Left colon (tissue), 2 donors: ENCODE measurements at regions not wholly inside any gene's neighbourhood (a gene's known extent, or its start where the extent isn't known, plus 50 kb on each side); places are given as distances from the start of the nearest gene placed in this dataset.
A peak's percentile ranks its signal among the peaks of the same experiment; 100 is the strongest.

Experiments
- ATAC-seq: fragments of 200-7000 bp; cut with Tn5 transposase; one replicate; pipeline ENCODE4 v1.9.1; 2020; ENCODE audit warnings: mild to moderate bottlenecking, moderate library complexity
- DNase-seq, 2 donors: peaks; one replicate each; pipeline ENCODE4 v3.0.0-alpha.2; 2020
- intact Hi-C, 2 donors: fragments of 100-400 bp; cut with DNase I in 1 of 2; cut with micrococcal nuclease in 1 of 2; formaldehyde crosslinking; loops; one replicate each; pipeline versions ENCODE4 v1.11.2 to v1.14.0; 2022; cut with DNase I, micrococcal nuclease
- donor health status: DM: no; HTN: no; CAD: no.
- donor health status: DM: yes; HTN: yes; CAD: no.

DNA sequence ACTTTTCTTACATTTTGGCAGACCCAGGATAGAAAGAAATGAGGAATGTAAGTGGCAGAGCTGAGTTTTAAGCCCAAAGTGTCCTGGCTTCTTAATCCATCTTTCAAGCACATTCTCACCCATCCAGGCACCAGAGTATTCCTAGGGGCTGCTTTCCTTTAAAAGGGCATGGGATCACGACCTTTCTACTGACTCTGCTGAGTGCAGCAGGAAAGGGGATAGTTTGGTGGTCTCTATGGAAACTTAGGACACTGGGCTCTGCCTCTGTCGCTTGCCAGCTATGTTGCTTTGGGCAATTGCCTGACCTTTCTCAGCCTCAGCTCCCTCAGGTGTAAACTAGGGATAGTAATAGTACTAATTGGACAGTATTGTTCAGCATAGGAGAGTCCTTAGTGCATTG, 458.4 kb downstream of the PDCD6IP start:
- ATAC-seq (no peak), DNase-seq (no peak)
- intact Hi-C loops, result no loop called here

DNA sequence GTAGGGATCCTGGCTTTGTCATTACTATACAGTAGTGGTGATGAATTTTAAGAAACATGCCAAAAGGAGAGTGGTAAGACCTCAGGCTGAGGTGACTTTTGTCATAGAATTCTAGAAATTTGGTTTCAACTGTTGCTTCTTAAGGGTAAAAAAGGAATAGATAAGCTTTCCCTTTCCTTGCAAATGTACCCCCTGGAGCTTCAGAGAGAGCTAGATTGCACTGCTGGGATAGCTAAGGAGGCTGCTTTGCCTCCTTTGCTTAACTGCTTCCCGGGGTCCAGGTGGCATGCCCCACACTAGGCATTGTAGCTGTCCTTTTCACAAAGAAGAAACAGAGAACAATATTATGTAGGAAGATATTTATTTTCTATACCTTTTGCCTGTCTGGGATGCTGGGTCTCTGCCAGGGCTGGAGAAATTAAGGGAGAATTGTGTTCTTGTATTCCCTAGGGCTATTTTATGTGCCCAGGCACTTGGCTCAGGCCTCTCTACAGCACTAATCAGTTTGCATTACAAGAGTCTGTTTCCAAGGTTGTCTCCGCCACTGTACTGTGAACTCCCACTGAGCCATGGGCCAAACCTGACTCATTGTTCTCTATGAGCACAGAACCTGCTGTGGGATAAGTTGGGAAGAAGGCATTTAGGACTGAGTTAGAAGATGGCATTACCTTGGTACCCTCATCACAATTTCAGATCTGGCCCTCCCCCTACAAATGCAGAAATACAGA, 460.0 kb downstream of the PDCD6IP start:
- DNase-seq (no peak), ATAC-seq (no peak)
- intact Hi-C loops, result no loop called here

DNA sequence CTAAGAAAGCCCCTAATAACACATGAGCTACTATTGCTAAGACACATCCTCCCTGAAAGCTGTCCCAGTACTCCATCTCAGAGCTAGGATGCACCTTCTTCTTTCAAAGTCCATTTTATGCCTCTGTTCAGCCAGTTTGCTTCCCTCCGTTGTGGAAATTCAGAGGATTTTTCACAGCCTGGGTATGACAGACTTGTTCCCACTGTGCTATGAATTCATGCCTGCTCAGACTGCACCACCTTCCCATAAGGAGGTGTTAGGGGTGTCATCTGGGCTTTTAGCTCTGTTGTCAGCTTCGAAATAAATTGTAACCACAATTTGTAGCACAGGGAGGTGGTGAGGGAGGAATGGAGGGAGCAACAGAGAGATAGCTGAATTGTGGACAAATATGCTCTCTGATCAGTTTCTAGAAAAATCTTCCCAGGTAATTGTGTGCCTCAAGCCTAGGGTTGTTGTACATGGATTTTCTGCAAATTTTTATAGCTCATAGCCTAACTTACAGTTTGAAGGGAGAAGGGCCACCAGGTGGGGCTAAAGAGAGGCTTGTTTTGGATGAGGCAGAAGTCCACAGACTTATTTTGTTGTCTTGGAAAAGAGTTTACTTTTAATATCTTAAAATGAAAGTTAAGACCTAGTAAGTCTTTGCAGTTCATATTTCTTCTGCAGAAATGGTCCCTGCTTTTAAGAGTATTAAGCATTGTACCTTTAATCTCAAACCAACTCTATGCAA, 462.0 kb downstream of the PDCD6IP start:
- peak in 1 of 2 donors; percentile 81 for DNase-seq
- intact Hi-C loops, result no loop called here
- peak; percentile 48 for ATAC-seq

DNA sequence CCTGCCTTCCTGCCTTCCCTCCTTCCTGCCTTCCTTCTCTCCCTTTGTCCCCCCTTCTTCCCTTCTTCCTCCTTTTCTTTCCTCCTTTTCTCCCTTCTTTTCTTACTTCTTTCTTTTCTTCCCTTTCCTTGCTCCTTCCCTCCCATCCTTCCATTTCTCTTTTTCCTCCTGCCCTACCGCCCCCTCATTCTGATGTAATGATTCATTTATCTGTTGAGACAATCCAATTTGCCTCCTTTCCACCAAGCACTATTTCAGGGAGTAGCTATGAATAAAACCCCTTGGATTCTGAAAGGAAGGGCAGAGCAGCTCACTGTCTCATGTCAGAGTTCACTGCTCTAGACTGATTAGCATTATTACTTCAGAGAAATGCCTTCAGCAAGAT, 462.6 kb downstream of the PDCD6IP start:
- ATAC-seq (no peak), DNase-seq (no peak)
- intact Hi-C loops, result no loop called here

DNA sequence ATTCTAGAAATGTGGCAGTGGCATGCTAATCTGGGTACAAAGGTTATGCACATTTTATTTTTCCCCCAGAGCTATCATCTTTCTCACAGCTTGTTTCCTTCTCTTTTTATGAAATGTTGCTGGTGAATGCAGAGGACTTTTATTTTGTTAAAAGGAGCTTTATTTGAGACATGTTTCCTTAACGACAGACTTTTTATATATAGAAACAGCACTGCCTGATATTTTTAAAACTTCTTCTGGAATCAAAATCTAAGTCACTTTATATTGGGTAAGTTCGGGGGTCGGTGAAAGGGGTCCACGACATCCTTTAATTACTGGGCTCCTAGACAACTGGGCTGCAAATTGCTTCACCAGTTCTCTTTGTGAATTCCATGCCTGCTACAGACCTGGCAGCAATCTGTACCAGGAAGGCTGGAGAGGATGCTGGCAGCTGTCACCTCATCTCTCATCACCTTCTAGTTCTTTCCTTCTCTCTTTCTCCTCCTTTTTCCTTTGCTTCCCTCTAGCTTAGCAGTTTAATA, 464.7 kb downstream of the PDCD6IP start:
- ATAC-seq (peak; percentile 76), DNase-seq (no peak)
- intact Hi-C loops, result no loop called here

DNA sequence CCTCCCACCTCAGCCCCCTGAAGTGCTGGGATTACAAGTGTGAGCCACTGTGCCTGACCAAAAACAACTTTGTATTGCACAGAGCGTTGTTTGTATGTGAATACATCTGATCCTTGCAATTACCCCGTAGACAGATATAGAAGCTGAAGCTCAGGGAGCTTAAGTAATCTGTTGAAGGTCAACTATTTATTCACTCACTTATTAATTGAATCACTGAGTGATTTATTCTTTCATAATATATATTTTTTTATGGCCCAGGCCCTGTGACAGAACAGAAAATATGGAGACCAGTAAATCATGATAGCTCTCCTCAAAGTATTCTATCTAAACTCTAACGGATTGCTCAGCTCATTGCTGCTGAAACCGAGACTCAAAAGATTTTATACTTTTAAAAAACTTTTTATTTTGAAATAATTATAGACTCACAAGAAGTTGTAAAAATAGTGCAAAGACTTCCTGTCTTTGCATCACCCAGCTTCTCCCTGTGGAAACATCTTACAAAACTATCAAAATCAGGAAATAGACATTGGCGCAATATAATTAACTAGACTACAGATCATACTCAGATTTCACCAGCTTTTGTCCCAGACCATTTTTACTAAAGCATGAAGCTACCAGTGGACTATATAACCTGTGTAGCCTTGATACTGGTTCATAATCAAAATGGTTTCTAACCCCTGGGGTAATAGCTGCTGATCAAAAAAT, 466.1 kb downstream of the PDCD6IP start:
- DNase-seq, result no peak
- intact Hi-C loops, result no loop called here
- no peak for ATAC-seq

DNA sequence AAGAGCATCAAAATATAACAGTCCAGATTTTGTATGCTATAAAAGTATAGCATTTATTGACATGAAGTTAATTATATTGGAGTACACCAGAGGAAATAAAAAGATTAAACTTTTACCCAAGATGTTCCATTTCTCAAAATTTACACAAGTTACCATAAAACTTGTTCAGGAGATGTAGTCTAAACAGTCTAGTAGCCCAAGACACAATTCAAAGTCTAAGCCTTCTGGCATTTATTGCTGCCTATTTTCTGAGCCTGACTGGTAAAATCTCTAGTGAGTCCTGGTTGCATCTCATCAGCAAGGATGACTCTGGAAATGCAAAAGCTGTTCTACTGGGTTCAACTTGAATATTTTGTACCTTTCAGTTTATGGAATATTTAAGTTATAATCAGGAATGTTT, 468.7 kb downstream of the PDCD6IP start:
- intact Hi-C loops, result no loop called here
- ATAC-seq (peak; percentile 57), DNase-seq (no peak)

DNA sequence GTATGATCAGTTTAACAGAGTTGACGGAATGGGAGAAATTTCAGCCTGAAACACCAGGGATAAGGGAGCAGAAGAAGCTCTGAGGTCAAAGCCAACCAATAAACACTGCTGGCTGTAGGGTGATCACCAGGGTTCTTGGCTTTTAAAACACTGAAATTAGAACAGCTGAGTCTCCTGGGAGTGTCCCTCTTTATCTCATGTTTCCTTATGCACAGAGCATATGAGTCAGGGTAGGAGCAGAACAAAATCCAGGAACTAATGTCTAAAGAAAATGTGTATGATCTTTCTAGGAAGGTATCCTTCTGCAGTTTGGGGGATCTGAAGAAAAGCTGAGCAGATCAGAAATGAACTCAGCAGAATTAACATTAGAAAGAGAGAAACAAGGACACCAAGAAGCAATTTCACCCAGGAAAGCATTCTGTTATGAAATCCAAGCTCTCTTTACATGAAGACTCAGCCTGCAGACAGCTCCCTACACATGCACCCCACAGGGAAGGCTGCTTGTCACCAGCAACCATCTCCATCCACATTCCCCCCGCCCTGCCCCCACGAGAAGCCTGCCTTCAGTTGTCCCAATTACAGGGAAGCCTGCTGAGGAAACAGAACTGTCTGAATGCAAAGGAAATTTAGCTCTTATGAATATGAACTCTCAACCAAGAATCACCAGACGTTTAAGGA, 469.7 kb downstream of the PDCD6IP start:
- intact Hi-C loops, result no loop called here
- DNase-seq, result no peak
- peak; percentile 93 for ATAC-seq

DNA sequence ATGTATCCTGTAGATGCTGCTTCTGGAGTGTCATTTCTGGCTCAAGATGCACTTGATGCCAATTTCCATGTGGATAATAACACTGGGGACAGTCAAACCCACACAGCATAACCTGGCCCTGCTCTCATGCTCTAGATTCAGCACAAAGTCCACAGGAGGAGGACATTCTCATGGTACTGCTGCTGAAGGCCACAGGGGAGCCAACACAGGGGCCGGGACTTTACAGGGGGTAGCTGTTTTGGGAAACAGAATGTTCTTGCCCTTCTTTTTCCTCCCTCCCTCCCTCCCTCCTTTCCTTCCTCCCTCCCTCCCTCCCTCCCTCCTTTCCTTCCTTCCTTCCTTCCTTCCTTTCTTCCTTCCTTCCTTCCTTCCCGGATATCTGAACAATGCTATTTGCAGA, 477.4 kb downstream of the PDCD6IP start:
- ATAC-seq, result no peak
- no peak for DNase-seq
- intact Hi-C loops, result no loop called here

DNA sequence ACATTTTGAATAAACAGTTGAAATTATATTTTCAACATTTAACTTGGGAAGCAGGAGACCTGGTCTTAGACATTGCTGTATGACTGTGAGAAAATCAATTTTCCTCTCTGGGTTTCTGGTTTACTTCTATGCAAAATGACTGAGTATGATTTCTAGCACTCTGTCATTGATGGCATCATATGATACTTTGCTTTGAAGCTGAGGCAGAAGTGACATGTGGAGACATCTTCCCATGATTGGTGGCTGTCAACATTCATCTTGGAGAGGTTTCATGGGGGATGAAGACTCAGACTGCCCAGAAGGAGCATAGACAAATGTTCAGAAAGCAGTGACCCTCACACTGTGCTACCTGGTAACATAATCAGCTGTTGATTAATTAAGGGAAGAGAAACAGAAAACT, 477.9 kb downstream of the PDCD6IP start:
- intact Hi-C loops, result no loop called here
- no peak for DNase-seq
- no peak for ATAC-seq

DNA sequence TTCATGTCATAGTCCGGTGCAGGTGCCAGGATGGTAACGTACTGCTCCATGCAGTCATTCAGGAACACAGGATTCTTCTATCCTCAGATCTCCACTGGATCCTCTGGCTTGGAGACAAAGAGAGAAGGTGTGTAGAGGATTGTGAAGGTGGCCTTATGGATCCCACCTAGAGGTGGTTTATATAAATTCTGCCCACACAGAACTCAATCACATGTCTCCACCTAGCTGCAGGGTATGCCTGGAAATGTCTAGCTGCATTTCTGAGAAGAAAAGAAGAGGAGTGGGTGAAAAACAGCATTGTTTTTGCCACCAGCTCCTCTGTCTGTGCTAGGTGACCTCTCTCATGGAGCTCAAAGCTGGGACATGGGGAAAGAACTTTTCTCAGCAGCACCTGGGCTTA, 478.7 kb downstream of the PDCD6IP start:
- intact Hi-C loops, result no loop called here

DNA sequence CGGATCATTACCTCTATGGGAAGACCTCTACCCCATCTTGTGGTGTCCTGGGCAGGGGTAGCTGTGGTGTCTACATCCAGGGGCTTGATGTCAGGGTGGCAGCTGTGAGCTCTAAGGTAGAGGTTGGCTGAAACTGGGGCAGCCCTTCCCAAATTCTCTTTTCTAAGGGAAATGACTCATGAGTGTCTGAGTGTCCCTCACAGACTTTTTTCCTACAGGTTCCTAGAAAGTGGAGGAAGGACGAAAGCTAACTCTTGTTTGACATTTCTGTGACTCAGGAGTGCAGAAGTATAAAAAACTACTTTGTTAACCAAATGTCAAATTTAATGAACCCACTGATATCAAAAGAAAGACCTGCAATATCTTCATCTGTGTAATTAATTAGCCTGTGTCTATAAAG, 481.5 kb downstream of the PDCD6IP start:
- ATAC-seq, result no peak
- DNase-seq, result no peak
- intact Hi-C loops, result no loop called here

More for the DNA sequence above, 478.7 kb downstream of the PDCD6IP start:
- ATAC-seq (no peak), DNase-seq (no peak)

DNA sequence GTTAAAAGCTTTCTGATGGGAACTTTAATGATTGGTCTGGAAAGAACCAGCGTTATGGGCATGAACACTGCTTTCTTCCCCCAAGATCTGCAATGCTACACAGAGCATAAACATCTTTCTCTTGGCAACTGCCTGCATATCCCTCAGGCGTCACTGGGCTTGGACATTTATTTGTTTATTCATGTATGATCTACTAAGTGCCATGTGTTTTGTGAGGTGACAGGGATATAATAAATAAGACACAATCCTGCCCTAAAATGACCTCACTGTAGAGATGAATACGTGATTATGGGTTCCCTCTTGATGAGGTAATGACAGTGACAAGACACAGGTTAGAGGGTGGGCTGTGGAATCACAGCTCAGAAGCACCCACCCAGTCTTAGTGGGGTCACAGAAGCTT, 485.3 kb downstream of the PDCD6IP start:
- ATAC-seq (no peak), DNase-seq (no peak)
- intact Hi-C loops, result no loop called here

DNA sequence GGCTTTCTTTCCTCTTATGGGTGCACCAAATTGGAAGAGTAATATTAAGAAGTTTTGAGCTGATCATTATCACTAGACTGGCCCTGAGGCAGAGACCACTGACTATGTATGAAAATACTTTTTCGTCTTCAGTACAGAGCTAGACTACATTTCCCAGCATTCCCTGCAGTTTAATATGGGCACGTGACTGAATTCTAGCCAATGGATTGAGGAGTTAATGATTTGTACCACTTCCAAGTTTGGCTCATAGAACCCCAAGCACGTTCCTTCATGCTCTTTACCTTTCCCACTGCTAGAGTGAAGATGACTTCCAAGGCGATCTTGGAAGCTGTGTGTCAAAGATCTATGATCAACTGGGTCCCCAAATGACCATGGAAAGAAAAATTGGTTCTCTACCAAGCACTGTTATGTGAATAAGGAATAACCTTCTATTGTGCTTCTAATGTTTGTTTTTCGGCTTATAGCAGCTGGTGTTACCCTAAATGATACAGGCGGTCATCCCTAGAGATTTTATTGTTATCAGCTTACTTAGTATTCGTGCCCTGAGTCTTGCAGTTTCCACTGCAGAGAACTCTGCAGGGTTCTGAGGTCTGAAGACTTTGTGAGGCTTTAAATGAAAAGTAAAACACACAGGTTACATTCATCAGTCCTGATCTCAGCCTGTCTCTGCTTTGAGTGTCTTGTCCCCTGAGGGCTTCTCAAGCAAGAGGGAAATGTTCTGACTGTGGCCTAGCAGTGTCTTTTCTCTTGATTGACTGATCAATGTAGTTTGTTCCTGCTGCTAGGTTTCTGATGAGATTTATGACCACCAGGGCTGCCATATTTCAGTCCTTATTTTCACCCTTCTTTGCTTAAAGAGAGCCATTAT, 486.8 kb downstream of the PDCD6IP start:
- no peak for ATAC-seq
- no peak for DNase-seq
- intact Hi-C loops, result no loop called here

DNA sequence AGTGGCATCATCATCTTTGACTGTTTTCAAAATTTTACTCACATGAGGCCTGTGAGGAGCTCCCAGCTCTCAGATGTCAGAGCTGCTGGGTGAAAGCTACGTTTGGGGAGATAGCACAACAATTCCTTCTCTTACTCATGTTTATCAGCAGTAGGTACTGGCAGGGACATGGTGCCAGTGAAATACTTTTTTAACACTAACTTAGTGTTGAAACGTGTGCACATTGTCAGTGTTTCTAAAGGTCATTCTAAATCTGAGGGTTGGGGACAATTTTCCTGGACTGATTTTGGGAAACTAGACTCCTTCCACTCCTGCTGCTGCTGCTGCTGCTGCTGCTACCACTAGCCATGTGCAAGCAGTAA, 487.4 kb downstream of the PDCD6IP start:
- intact Hi-C loops, result no loop called here
- DNase-seq (no peak), ATAC-seq (no peak)

DNA sequence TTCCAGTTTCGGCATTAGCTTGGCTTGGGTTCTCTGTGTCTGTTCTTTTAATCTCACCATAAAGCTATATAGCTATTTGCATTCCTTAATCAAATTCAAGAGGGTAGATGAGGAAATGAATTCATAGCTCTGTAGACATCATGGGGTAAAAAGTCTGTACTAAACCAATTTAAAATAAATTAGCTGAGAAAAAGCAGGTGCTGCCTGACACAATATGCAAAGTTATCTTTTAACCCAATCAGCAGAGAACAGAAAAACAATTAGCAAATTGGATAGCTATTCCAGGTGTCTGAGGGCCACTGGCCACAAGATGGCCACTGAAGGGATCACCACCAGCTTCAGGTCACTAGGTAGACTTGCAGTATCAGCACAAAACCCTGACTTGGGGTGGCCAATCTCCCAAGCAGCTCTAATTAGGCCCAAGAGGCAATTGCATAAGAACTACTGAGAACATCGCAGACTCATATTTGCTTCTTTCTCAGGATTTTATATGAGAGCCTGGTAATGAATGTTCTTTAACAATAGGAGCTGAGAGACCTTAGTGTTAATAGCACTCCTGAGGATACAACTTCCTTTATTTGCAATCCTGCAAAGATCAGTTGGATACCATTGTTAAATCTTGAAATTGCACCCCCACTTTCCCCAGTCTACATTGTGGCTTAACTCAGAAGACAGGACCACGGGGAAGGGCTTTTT, 494.3 kb downstream of the PDCD6IP start:
- no peak for DNase-seq
- intact Hi-C loops, result no loop called here

DNA sequence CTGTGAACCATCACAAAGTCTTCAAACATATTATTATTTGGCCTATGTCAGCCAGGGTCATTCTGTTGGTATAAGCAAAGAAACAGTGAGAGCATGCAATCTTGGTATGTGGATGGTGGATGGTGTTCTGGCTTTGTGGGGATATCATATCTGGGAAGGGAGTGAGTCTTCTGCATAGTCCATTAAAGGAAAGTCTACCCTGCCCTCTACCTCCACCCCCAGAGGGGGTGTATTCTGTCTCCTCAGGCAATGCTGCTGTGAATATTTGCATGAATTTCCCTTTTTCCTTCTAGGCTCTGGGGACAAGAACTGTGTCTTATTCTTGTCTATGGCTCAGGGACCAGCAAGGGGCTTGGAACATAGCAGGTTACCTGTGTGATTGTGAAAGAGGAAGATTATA, 495.8 kb downstream of the PDCD6IP start:
- intact Hi-C loops, result no loop called here
- DNase-seq (no peak), ATAC-seq (no peak)

More for the DNA sequence above, 494.3 kb downstream of the PDCD6IP start:
- ATAC-seq, result no peak

DNA sequence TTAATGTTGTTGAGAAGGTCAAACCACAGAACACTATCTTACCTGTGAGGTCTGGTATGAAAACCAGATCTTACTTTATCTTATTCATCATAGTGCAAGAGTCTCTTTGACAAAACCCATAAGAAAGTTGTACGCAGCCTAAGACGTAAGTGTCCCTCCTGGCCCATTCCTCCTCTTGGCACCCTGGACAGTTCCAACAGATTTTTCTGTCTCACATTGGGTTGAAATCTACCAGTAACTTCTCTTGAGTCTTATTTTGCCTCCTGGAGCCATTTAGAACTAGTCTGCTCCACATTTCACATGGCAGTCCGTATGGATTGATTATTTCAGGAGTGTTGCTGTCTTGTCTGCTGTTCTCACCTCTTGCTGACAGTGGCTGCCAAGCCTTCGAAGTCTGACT, 498.4 kb downstream of the PDCD6IP start:
- DNase-seq (no peak), ATAC-seq (no peak)
- intact Hi-C loops, result no loop called here
